HepG2 (cell line): ENCODE measurements at regions not wholly inside any gene's neighbourhood (a gene's known extent, or its start where the extent isn't known, plus 50 kb on each side); places are given as distances from the start of the nearest gene placed in this dataset.

ENCODE experiments used
- CREB1 ChIP-seq, 2 experiments: fragments of 450-650 bp in 1 of 2; IDR thresholded peaks; 2 replicates each; pipeline ENCODE4 v1.6.1; 2016 to 2017; ENCODE audit warnings: control low read depth in 1 of 2, mild to moderate bottlenecking in 1 of 2, missing compliant biosample characterization in 1 of 2, missing genetic modification characterization in 1 of 2
- EP300 ChIP-seq, 3 experiments: sonication (generic) in 1 of 3; formaldehyde crosslinking in 1 of 3; IDR thresholded peaks; 2 replicates each; pipeline versions ENCODE4 v1.5.1 to v1.6.1; 2011 to 2020; ENCODE audit warnings: low read depth in 2 of 3, low read length in 2 of 3, borderline replicate concordance in 1 of 3, improper control_type of control experiment in 1 of 3, mild to moderate bottlenecking in 1 of 3, missing genetic modification reagents in 1 of 3, moderate library complexity in 1 of 3
- RNF2 ChIP-seq: fragments of 450-650 bp; conservative IDR thresholded peaks from 2 replicates; pipeline ENCODE4 v1.6.1; 2016; ENCODE audit warnings: low read depth

DNA sequence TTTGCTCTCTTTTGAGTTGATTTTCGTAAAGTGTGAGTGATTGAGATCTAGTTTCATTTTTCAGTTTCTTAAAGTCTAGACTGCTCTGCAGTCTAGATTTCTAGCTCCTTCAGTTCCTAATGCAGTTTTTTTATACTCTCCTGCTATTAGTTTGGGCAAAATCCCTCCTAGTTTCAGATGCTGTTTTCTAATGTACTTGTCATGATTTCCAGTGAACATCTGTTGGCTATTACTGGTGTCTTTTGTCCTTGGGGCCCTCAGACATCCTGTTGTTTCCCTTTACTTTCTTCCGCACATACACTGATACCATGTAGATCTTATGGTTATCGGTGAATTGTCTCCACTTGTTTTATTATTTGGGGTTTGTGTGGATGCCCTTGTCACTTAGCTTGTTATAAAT, 292.1 kb downstream of the TDRD3 start:
- no peak for TF ChIP-seq RNF2
- no peak for TF ChIP-seq EP300 (IDR thresholded peaks at IDR 0.05; ENCODE audit: low read depth in 2 of 2, low read length in 2 of 2)
- TF ChIP-seq EP300 (CRISPR knock-in tag; IDR thresholded peaks at IDR 0.05; ENCODE audit: borderline replicate concordance), result no peak
- no peak for TF ChIP-seq CREB1 (IDR thresholded peaks at IDR 0.05)
- TF ChIP-seq CREB1 (CRISPR knock-in tag; IDR thresholded peaks at IDR 0.05), result no peak
